ENCODE measurements at regions not wholly inside any gene's neighbourhood (a gene's known extent, or its start where the extent isn't known, plus 50 kb on each side); places are given as distances from the start of the nearest gene placed in this dataset.

- no peak for TF ChIP-seq CTCF (IDR thresholded peaks at IDR 0.05)
- no peak for TF ChIP-seq POLR2A (IDR thresholded peaks at IDR 0.05)
- TF ChIP-seq EP300 (IDR thresholded peaks at IDR 0.05), result no peak
These were observed 294.2 kb downstream of the NDUFA10 start for GRCh38 chr2:239730897-239731296.

Data from tibial nerve (tissue), 4 donors.